Ishikawa (cell line): ENCODE measurements at regions not wholly inside any gene's neighbourhood (a gene's known extent, or its start where the extent isn't known, plus 50 kb on each side); places are given as distances from the start of the nearest gene placed in this dataset.

Source experiments
- CREB1 ChIP-seq: IDR thresholded peaks from 2 replicates; pipeline ENCODE4 v1.6.1; 2012; ENCODE audit warnings: low read depth
- EGR1 ChIP-seq: IDR thresholded peaks from 2 replicates; pipeline ENCODE4 v1.6.1; 2012
- YY1 ChIP-seq: IDR thresholded peaks from 2 replicates; pipeline ENCODE4 v1.6.1; 2012; ENCODE audit warnings: low read depth

DNA sequence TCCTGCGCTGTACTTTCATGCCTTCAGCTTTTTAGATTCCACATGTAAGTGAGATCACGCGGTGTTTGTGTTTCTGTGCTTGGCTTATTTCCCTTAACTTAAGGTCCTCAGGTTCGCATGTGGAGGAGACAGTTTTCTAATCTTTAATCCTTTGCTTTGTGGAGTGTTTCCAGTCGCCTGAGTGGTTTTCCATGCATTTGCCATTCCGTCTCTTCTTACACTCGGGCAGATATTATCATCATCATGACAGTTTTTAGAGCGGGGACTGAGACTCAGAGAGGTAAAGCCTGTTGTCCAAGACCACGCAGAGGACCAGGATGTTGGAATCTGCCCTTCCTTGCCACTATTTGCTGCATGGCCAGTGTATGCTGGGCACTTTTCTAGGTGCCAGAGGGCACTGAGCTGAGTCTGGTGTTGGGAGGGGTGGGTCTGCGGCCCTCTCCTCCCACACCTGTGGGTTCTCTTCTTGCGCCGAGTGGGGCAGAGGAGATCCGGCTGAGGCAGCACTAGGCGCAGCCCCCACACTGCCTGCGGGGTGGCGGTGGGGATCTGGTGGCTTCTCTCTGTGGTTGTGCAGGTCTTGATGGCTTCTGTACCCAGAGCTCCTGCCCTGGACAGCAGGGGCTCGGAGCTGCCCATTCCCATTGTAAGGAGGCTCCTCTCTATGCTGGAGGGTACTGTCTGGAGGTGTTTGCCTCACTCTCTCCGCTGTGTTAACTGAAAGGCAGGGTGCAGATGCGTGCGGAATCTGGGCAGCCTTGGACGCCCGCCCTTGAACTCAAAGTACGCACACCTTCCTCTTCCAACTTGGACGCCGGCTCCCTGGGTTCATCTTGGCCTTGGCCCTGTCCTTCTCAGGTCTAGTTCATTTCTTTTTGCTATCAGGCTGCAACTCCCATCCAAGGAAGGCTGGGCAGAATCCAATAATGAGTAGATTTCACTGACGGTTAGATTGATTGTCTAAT is 156.0 kb upstream of the RGMA start:
- no peak for TF ChIP-seq YY1
- TF ChIP-seq EGR1: no peak
- TF ChIP-seq CREB1: no peak
